HG02678 (cell line): ENCODE measurements at regions not wholly inside any gene's neighbourhood (a gene's known extent, or its start where the extent isn't known, plus 50 kb on each side); places are given as distances from the start of the nearest gene placed in this dataset.

Source experiments
- ATAC-seq: cut with Tn5 transposase; IDR thresholded peaks from one replicate; pipeline ENCODE4 v1.9.1; 2021; ENCODE audit warnings: mild to moderate bottlenecking, moderate library complexity; ENCODE audit not compliant: unreplicated experiment

GRCh38 chr20:22781869-22782268, 197.5 kb upstream of the FOXA2 start:
- ATAC-seq = no peak

DNA sequence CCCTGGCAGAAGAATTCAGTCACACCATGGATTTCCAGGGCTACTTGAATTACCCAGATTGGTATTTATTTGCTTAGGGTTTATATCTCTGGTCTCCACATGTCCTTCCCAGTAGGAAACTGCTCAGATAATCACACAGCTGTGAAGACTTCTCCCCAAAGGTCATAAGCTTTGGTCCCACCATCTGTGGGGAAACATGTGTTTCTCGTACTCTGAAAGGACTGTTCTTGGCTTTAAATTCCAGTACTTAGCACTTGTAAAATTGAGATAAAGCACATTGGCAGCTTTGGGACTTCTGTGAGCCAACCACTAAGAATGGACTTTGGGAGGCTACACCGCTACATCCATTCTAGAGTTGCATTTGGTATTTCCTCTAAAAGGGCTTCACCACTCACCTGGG, 205.3 kb upstream of the FOXA2 start:
- no peak for ATAC-seq

DNA sequence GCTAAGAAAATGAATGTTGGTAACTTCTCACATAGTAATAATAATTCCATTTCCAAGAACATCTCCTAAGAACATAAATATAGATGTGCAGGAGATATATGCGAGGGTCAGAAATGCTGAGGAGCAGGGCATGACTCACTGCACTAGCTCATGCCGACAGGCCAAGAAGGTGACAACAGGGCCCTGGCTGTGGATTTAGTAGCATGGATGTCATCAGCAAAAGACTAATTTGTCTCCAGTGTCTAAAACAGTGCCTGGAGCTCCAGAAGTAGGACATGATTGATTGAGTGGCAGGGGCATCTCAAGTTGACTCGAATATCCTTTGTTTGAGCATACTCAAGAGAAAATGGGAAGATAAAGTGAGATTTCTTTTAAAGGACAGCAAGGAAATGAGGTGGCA, 207.0 kb upstream of the FOXA2 start:
- ATAC-seq = no peak

GRCh38 chr20:22791877-22792525, 207.6 kb upstream of the FOXA2 start:
- ATAC-seq = no peak

DNA sequence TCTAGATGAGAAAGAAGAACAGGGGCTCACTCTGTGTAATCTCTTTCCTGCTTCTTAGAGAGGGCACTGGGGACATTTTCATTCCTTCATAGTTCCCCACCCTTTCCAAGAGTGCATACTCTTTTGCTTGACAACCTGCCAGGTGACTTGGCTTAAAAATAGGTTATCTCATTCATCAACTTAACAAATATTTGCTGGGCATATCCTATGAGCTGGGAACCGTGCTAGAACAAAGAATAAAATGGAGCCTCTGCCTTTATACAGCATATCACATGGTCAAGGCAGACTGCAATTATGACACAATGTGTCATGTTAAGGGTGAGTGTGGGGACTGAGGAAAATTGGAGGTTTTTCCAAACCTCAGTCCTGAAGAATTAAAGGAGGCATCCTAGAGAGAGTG, 209.8 kb upstream of the FOXA2 start:
- ATAC-seq = no peak

- no peak for ATAC-seq
Observed at GRCh38 chr20:22795433-22795832, 211.1 kb upstream of the FOXA2 start.

DNA sequence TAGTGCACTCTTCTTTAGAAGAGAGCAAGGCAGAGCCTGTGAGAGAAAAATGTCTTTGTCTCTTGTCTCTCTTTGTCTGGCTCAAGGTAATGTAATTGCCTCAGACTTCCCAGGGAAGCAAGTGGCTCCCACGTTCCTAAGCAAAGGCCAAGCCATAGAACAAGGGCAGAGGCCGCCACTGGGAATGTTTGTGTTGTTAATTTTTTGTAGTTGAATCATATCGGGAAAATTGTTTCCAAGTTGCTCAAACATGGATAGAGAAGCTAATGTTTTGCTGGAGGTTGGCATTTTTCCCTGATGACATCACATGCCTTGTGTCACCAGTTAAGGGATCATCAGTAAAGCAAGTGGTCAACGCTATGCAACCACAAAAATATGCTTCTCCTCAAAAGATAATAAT, 211.5 kb upstream of the FOXA2 start:
- ATAC-seq = no peak

DNA sequence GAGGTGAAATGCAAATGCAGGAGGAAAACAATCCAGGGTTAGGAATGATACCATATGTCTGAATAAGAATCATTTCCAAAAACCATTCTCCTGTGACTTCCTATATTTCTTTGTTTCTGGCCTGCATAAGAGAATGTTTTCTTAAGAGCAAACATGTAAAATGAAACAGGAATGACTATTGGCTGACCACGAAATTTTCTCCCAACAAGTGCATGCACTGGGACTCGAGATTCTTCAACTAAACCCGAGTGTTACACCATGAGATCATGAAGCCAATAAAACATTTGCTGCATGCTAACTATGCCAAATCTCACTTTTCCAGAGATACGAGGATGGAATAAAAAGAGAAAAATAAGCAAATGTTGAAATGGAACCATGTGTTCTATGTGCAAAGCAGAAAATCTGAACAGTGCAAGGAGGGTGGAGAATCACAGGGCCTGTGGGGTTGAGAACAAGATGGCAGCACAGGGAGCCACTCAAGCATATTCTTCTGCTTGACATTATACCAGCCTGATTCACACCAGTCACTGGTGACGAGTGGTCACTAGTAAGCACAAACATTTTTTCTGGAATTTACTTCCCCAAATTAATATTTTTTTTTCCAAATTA, 212.2 kb upstream of the FOXA2 start:
- no peak for ATAC-seq

DNA sequence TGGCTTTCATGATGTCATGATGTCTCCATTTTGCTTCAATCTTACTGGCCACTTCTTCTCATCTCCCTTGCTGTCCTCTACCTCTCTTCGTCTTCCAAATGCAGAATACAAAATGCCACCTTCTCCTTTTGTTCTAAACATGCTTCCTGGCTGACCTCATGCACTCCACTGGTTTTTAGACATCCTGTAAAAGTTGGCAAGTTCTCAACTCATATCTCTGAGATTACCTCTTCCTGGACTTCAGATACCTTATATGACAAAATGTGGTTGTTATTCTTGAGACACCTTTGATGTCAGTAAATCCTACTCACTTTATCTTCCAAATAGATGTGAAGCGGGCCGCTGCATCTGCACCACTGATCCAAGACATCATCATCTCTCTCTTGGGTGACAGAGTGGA, 212.7 kb upstream of the FOXA2 start:
- no peak for ATAC-seq

GRCh38 chr20:22799687-22800086, 215.3 kb upstream of the FOXA2 start:
- ATAC-seq = no peak

GRCh38 chr20:22800129-22800528, 215.8 kb upstream of the FOXA2 start:
- no peak for ATAC-seq

- ATAC-seq = no peak
Observed at GRCh38 chr20:22801528-22801927, 217.2 kb upstream of the FOXA2 start.

DNA sequence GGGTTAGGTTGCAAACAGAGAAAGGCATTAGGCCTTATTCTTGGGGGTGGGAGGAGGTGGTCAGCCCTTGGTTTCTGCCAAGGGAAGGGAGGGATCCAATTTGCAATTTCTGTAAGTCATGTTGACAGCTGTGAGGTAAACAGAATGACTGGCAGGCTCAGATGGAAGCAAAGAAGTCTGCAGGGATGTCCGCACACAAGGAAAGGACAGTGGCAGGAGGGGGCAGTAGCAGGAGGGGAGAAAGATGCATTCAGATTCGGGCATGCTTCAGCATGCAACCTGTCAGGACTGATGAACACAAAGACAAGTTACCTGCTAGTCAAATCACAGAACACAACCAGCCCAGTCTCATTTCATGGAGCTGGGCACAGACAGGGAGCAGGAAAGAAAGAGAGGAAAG, 217.9 kb upstream of the FOXA2 start:
- ATAC-seq = no peak

DNA sequence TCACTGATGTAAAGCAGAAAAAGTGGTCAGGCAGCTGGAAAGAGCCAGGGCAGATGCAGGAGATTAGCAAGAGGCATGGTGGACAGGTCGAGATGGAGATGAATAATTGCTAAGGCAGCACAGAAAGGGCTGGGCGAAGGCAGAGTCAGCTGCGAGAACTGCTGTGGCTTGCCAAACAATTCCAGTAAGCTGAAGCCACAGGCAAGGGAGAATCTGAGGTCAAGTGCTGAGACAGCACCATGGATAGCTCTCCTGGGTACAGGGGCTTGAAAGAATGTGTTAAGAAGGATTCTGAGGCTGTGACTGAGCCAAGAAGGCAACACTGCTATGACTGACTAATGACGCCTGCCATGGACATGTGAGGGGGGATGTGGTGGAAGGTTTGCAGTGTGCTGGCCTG, 220.8 kb upstream of the FOXA2 start:
- no peak for ATAC-seq

GRCh38 chr20:22805996-22806395, 221.6 kb upstream of the FOXA2 start:
- no peak for ATAC-seq

- no peak for ATAC-seq
Observed at GRCh38 chr20:22807045-22807444, 222.7 kb upstream of the FOXA2 start.

DNA sequence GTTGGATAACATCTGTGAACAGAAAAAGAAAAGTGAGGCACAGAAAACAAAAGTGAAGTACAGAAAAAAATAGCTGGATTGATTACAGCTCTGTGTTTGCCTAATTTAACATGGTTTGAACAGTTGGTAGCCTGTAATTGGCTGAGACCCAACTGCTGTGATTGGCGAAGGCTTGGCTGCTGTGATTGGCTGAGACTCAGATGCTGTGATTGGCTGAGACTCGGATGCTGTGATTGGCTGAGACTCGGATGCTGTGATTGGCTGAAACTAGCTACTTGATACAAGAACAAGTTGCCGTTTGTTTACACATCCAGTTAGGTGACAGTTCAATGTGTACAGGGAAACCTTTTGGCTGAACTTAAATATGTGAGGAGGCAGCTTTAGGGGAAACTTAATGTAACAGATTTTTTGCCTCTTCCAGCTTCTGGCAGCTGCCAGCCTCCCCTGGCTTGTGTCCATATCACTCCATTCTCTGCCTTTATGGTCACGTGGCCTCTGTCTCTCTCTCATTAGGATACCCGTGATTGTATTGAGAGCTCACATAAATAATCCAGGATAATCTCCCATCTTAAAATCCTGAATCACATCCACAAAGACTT, 223.4 kb upstream of the FOXA2 start:
- no peak for ATAC-seq

DNA sequence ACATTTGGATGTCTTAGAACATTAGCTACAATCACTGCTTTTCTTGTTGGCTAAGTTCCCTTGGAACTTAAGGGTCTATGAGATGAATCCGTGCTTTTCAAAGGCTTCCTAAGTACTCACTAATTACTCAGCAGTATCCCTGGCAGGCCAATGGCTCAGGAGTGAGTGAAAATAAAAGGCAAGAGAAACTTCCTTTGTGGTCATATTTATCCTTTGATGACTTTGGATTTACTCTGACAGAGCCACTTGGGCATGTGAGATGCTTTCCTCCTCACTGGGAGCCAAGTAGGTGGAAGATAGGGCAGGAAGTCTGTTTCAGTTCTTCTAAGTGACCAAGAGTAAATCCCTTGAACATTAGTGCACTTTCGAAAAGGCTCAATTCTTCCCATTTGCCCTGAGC, 224.3 kb upstream of the FOXA2 start:
- ATAC-seq = no peak

DNA sequence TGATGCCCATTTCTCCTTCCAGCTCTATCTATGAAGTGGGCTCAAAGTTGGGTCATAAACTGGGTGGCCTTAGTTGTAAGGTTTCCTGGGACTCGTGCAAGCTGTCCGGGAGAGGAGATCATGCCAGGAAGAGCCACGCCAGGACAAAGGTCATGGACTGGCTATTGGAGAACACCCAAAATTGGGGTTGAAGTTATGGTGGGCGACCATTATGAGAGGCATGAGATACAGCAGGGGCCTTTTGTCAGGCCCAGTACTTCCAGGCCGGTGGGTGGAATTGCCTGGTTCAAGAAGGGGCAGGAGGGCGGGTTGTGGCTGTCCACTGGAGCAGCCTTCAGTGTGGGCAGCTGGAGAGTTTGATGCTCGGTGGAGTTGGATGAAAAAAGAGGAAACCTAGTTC, 225.1 kb upstream of the SSTR4 start:
- ATAC-seq = no peak

DNA sequence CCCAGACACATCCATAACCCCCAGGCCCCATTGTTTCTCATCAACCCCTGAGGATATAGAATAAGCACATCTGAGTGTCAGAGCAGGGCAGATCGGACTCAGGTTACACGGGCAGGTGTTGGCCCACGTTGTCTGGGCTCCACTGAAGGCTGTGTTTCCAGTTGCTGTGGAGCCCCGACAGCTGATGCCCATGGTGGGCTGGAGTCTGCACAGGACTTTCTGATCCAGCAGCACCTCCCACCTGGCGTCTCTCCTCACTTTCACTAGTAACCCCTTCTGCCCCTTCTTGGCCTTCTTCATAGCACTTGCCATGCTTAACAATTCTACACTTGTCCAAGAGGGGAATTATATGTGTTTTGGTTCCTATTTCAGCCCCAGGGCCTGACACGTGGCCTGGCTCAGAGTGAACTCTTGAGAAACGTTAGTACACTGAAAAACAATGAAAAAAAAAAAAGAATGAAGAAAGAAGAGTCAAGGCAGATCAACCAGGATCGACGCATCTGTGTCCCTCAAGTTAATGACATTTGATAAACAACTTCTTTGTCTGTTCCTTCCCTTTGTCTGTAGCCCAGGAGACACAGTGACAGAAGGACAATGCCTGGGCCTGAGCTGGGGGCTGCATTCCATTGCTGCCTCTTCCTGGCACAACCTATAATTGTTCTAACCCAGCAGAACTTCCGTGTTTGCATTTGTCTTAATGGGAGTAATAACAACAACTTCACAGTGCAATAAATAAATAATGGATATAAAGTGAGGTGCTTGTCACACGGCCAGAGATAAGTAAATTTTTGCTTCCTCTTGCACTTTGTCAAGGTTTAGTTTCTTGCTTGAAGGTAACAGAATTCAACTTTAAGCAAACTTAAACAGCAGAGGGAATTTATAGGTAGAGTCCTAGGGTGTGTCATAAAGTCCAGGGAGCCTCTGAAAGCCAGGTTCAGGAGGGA, 224.2 kb upstream of the SSTR4 start:
- no peak for ATAC-seq

GRCh38 chr20:22814471-22815205, 220.5 kb upstream of the SSTR4 start:
- no peak for ATAC-seq
